ENCODE measurements at regions not wholly inside any gene's neighbourhood (a gene's known extent, or its start where the extent isn't known, plus 50 kb on each side); places are given as distances from the start of the nearest gene placed in this dataset.

DNA sequence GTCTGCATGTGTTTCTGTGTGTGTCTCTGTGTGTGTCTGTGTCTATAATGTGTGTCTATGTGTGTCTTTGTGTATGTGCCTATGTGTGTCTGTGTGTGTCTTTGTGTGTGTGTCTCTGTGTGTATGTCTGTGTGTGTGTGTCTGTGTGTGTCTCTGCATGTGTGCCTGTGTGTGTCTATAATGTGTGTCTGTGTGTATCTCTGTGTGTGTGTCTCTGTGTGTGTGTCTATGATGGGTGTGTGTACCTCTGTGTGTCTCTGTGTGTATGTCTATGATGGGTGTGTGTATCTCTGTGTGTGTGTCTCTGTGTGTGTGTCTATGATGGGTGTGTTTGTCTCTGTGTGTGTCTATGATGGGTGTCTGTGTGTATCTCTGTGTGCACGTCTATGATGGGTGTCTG is 126.2 kb upstream of the GPC1 start:
- DNase-seq (ENCODE audit: extremely low read depth, low read depth), result no peak
- no peak overlapping the region for H3K4me3 ChIP-seq (replicated peaks; ENCODE audit: low read depth, low read length)
- TF ChIP-seq, protein P1, sequence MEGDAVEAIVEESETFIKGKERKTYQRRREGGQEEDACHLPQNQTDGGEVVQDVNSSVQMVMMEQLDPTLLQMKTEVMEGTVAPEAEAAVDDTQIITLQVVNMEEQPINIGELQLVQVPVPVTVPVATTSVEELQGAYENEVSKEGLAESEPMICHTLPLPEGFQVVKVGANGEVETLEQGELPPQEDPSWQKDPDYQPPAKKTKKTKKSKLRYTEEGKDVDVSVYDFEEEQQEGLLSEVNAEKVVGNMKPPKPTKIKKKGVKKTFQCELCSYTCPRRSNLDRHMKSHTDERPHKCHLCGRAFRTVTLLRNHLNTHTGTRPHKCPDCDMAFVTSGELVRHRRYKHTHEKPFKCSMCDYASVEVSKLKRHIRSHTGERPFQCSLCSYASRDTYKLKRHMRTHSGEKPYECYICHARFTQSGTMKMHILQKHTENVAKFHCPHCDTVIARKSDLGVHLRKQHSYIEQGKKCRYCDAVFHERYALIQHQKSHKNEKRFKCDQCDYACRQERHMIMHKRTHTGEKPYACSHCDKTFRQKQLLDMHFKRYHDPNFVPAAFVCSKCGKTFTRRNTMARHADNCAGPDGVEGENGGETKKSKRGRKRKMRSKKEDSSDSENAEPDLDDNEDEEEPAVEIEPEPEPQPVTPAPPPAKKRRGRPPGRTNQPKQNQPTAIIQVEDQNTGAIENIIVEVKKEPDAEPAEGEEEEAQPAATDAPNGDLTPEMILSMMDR (IDR thresholded peaks at IDR 0.05; ENCODE audit: low read depth, low read length, missing control alignments), result no peak

DNA sequence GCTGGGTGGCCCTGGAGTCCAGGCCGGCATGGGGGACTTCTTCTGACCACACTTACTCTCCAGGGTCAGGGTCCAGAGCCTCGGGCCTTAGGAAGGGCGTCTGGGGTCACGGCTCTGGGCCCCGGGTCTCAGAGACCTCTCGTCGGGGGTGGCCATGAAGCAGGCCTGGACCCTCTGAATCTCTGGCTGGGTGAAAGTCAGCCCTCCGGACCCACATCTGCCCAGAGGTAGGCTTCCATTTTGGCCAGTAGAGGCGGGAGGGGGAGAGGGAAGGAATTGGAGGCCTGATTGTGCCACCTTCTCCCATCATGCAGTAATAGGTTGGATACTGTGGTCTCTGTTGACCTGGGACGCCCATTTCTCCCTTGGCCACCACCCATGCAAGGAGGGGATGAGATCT is 125.3 kb upstream of the GPC1 start:
- no peak overlapping the region for H3K4me3 ChIP-seq (replicated peaks; ENCODE audit: low read depth, low read length)
- no peak for DNase-seq (ENCODE audit: extremely low read depth, low read depth)
- TF ChIP-seq, protein P1 (IDR thresholded peaks at IDR 0.05; ENCODE audit: low read depth, low read length, missing control alignments), result no peak

DNA sequence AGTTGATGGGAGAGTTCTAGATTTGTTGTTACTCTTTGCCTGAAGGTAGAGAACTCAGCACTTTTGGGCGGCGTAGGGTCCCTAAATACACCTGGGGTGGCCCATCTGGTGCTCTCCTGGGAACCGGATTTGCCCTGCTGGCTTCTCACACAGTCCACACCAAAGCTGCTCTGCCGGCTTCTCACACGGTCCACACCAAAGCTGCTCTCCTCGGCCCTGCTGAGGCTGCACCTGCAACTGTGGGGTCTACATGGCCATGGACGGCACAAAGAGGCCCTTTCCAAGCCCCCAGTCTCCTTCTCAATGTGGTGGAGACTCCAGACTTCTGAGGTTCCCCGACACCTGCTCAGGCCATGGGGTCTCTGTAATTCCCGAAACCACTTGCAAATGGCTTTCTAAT is 124.8 kb upstream of the GPC1 start:
- TF ChIP-seq, protein P1 (IDR thresholded peaks at IDR 0.05; ENCODE audit: low read depth, low read length, missing control alignments), result no peak
- DNase-seq (ENCODE audit: extremely low read depth, low read depth), result no peak
- no peak overlapping the region for H3K4me3 ChIP-seq (replicated peaks; ENCODE audit: low read depth, low read length)

DNA sequence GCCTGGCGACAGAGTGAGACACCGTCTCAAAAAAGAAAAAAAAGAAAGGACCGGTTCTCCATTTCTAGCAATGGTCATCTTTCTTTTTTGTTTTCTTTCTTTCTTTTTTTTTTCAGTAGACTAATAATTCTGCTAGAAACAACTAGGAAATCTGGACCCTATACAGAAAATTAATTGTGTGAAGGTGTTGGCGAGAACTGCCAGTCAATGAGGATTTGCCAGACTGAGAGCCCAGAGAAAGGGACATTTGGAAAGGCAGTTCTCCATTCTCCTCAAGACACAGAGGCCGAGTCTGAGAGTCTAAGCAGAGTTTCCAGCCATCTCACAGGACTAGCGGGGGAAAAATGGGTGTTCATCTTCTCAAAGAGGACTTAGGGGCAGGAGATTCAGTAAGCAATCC is 123.6 kb upstream of the GPC1 start:
- no peak for DNase-seq (ENCODE audit: extremely low read depth, low read depth)
- TF ChIP-seq, protein P1 (IDR thresholded peaks at IDR 0.05; ENCODE audit: low read depth, low read length, missing control alignments), result no peak
- H3K4me3 ChIP-seq (replicated peaks; ENCODE audit: low read depth, low read length), result no peak overlapping the region

DNA sequence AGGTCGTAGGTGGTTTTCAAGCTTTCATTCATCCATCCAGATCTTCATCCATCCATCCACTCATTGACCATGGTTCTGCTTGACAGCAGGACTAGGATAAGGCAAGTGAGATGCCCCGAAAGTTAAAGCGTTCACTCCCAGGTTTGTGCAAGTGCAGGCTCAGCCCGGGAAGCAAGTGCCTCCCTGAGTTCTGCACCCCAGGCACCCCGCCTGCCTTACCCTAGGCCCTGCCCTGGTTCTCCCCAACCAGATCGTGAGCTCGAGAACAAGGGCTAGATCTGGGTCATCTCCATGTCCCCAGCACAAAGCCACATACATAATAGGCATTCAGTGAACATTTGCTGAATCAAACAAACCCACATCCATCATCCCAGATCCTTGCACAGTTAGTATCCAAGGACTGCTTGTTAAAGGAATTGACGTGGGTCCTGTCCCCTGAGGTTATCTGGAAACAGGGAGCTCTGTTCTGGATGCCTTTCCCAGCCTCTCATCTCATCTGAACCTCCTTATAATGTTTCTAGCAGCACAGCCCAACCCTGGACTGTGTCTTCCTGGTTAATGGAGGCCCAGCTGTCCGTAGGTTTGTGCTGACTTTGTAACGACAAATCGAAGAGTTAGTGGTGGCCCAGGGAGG is 116.1 kb upstream of the GPC1 start:
- DNase-seq (ENCODE audit: extremely low read depth, low read depth), result no peak
- TF ChIP-seq, protein P1 (IDR thresholded peaks at IDR 0.05; ENCODE audit: low read depth, low read length, missing control alignments), result no peak
- H3K4me3 ChIP-seq (replicated peaks; ENCODE audit: low read depth, low read length), result no peak overlapping the region

DNA sequence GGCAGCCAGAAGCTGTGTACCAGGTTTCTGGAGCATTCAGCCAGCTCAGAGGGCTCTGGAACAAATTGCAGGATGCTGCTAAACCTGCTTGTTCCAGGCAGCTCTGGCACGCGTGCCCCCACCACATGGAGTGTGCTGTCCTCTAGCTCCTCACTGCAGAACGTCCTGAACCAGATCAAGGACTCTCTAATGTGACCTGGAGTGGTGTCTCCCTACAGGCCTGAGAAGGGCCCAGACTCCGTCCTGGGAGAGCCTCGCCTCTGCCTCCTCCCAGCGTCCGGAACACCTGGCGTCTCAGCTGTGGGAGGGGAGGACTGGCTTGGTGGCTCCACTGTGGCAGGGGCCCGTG is 115.6 kb upstream of the GPC1 start:
- no peak overlapping the region for H3K4me3 ChIP-seq (replicated peaks; ENCODE audit: low read depth, low read length)
- DNase-seq (ENCODE audit: extremely low read depth, low read depth), result no peak
- TF ChIP-seq, protein P1 (IDR thresholded peaks at IDR 0.05; ENCODE audit: low read depth, low read length, missing control alignments), result no peak
